GM12892 (cell line): ENCODE measurements at regions not wholly inside any gene's neighbourhood (a gene's known extent, or its start where the extent isn't known, plus 50 kb on each side); places are given as distances from the start of the nearest gene placed in this dataset.

Experiments
- POLR2AphosphoS5 ChIP-seq: IDR thresholded peaks from 2 replicates; pipeline ENCODE4 v1.6.1; 2011; ENCODE audit warnings: low read depth, low read length, control low read depth
- TAF1 ChIP-seq: IDR thresholded peaks from 2 replicates; pipeline ENCODE4 v1.6.1; 2011; ENCODE audit warnings: low read depth, mild to moderate bottlenecking, control low read depth, low read length, borderline replicate concordance

GRCh38 chr2:155372969-155373368 is 674.5 kb downstream of the KCNJ3 start:
- TF ChIP-seq POLR2AphosphoS5 (no peak), TAF1 (no peak)
